ENCODE measurements at regions not wholly inside any gene's neighbourhood (a gene's known extent, or its start where the extent isn't known, plus 50 kb on each side); places are given as distances from the start of the nearest gene placed in this dataset.

- no peak for TF ChIP-seq ATF2 (IDR thresholded peaks at IDR 0.05; ENCODE audit: low read length)
- no peak for TF ChIP-seq KDM4A (IDR thresholded peaks at IDR 0.05; ENCODE audit: low read depth, low read length, severe bottlenecking)
These were observed 136.7 kb downstream of the PCTP start (continued) for GRCh38 chr17:55887531-55887930.
